ENCODE measurements at regions not wholly inside any gene's neighbourhood (a gene's known extent, or its start where the extent isn't known, plus 50 kb on each side); places are given as distances from the start of the nearest gene placed in this dataset.

DNA sequence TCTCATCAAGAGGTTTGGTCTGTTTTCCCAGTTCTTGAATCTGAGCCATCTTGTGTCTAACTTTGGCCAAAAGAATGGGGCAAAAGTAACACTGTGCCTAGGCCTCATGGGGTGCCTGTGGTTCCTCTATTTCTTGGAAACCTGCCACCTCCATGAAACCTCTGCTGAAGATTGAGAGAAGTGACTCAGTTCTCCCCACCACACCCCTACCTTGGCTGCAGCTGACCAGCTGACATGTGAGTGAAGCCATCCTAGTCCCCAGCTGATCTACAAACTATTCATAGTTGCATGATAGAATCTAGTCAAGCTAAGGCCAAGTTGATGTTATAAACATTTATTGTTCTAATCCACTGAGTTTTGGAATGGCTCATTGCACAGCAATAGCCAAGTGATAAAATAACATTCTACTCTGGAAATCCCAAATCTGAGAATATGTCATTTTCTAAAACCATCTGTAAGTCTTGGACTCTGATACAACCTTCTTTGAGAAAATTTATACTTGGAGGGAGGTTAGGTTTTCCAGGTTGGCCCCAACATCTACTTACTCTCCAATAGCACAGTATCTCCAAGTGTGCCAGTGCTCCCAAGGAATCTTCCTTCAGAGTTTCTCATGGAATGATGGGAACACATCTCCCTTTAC is 107.0 kb upstream of the SMLR1 start:
- TF ChIP-seq CTCF (IDR thresholded peaks at IDR 0.05) = no peak
- no peak for TF ChIP-seq POLR2A (IDR thresholded peaks at IDR 0.05)
